Smooth muscle cell (in vitro differentiated cells): ENCODE measurements at regions not wholly inside any gene's neighbourhood (a gene's known extent, or its start where the extent isn't known, plus 50 kb on each side); places are given as distances from the start of the nearest gene placed in this dataset.

Experiments used
- DNase-seq: peaks from one replicate; lab custom pipeline; 2025; ENCODE audit not compliant: unreplicated experiment; lab: John Stamatoyannopoulos, UW
- H2AFZ ChIP-seq: fragments of 200-600 bp; sonication (generic); 2 replicates; pipeline ENCODE4 v1.6.0; 2016; ENCODE audit warnings: antibody characterized with exemption, low read depth, mild to moderate bottlenecking
- H3F3A ChIP-seq: fragments of 200-600 bp; sonication (generic); 2 replicates; pipeline ENCODE4 v1.6.0; 2017; ENCODE audit warnings: antibody characterized with exemption, low read depth
- H3K27ac ChIP-seq: fragments of 200-600 bp; sonication (generic); 2 replicates; pipeline ENCODE4 v1.5.1; 2016; ENCODE audit warnings: low read depth, mild to moderate bottlenecking
- H3K27me3 ChIP-seq: fragments of 200-600 bp; sonication (generic); 2 replicates; pipeline ENCODE4 v1.6.1; 2016; ENCODE audit warnings: low read depth, mild to moderate bottlenecking
- H3K36me3 ChIP-seq: fragments of 200-600 bp; sonication (generic); 2 replicates; pipeline ENCODE4 v1.5.1; 2016; ENCODE audit warnings: low read depth
- H3K4me1 ChIP-seq: fragments of 200-600 bp; sonication (generic); 2 replicates; pipeline ENCODE4 v1.5.1; 2016; ENCODE audit warnings: low read depth
- H3K4me2 ChIP-seq: fragments of 200-600 bp; sonication (generic); 2 replicates; pipeline ENCODE4 v1.6.0; 2016; ENCODE audit warnings: mild to moderate bottlenecking
- H3K4me3 ChIP-seq: fragments of 200-600 bp; sonication (generic); 2 replicates; pipeline ENCODE4 v1.5.1; 2016; ENCODE audit warnings: mild to moderate bottlenecking
- H3K79me2 ChIP-seq: fragments of 200-600 bp; sonication (generic); 2 replicates; pipeline ENCODE4 v1.6.0; 2016; ENCODE audit warnings: low read depth, mild to moderate bottlenecking
- H3K9ac ChIP-seq: fragments of 200-600 bp; sonication (generic); 2 replicates; pipeline ENCODE4 v1.6.0; 2016; ENCODE audit warnings: low read depth
- H3K9me3 ChIP-seq: fragments of 200-600 bp; sonication (generic); replicated peaks from 2 replicates; pipeline ENCODE4 v1.5.1; 2016; ENCODE audit warnings: low read depth
- H4K20me1 ChIP-seq: fragments of 200-600 bp; sonication (generic); 2 replicates; pipeline ENCODE4 v1.6.0; 2016; ENCODE audit warnings: low read depth
- WGBS: methylation state at CpG from one replicate; pipeline ENCODE4 v1.1.7; 2016; ENCODE audit warnings: low lambda C conversion rate; 5-methylcytosine and 5-hydroxymethylcytosine counted together
- TF ChIP-seq, protein P1 (sequence below): fragments of 200-600 bp; sonication (generic); IDR thresholded peaks from 2 replicates; pipeline ENCODE4 v1.5.1; 2017; ENCODE audit warnings: borderline replicate concordance, mild to moderate bottlenecking, antibody characterized with exemption; ENCODE audit not compliant: insufficient read depth, poor library complexity, severe bottlenecking

DNA sequence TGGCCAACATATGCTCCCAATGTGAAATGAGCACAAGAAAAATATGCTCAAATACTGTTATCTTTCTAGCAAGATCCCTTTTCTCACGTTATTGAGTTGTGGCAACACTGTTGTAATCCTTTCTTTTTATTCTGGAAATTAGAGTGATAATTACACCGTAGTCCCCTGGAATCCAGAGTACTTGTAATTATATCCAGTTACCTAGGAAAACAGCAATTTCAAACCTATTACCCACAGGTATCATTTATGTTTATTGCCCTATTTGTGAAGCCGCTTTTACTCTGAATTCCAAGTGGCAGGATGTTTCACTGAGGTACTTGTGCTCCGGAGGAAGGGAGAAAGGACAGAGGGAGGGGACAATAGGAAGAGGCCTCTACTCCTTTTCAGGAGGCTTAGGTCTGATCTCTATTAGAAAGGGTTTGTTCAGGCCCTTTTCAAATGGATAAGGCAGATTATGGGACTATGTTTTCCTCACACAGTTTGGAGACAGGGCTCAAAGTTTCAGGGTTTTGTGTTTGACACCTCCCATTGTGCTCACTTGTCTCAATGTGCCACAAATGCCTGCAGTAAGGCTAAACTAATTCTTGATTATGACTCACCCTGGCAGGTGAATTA is 646.6 kb downstream of the TUSC7 start:
- TF ChIP-seq, protein P1, sequence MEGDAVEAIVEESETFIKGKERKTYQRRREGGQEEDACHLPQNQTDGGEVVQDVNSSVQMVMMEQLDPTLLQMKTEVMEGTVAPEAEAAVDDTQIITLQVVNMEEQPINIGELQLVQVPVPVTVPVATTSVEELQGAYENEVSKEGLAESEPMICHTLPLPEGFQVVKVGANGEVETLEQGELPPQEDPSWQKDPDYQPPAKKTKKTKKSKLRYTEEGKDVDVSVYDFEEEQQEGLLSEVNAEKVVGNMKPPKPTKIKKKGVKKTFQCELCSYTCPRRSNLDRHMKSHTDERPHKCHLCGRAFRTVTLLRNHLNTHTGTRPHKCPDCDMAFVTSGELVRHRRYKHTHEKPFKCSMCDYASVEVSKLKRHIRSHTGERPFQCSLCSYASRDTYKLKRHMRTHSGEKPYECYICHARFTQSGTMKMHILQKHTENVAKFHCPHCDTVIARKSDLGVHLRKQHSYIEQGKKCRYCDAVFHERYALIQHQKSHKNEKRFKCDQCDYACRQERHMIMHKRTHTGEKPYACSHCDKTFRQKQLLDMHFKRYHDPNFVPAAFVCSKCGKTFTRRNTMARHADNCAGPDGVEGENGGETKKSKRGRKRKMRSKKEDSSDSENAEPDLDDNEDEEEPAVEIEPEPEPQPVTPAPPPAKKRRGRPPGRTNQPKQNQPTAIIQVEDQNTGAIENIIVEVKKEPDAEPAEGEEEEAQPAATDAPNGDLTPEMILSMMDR: no peak
- WGBS: 47% methylated on average over 4 of the region's 4 CpGs
- Histone ChIP-seq H3K4me3 (no peak overlapping the region), H3K27me3 (no peaks in the 10 kb centered on the region), H3K4me2 (no peak overlapping the region), H2AFZ (no peak overlapping the region), H3K36me3 (no peaks in the 10 kb centered on the region), H4K20me1 (no peaks in the 10 kb centered on the region), H3K4me1 (peaks cover 10% of the 10 kb centered on the region), H3F3A (no peaks in the 10 kb centered on the region), H3K27ac (no peak overlapping the region), H3K9ac (no peak overlapping the region), H3K79me2 (no peaks in the 10 kb centered on the region), H3K9me3 (no peaks in the 10 kb centered on the region)
- DNase-seq: no peak

DNA sequence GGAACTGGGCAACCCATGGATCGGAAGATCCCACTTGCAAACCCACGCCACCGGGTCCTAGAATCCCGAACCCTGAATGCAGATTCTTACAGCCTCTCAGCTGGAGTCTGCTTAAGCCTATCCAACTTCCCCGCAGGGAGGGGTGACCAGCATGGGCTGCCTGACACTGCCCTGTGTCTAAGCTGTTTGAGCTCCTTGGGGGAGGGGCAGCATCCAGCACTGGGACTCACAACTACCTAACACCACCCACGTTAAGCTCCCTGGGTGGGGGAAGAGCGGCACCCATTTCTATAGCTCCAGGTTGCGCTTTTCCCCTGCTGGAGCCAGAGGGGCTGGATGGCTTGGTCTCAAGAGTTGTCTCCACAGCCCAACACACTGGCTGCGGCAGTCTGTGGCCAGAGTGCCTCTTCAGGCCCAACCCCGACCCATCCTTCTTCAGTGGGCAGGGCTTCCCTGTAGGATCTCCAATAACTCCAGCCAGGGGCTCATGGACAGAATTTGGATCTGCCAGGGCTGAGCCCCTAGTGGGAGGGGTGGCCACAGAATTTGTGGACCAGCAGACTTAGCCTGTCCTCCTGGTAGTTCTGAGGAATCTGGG is 649.2 kb downstream of the TUSC7 start:
- Histone ChIP-seq H3K9me3 (peaks cover 1% of the 10 kb centered on the region), H3F3A (no peaks in the 10 kb centered on the region), H3K27me3 (no peaks in the 10 kb centered on the region), H3K79me2 (no peaks in the 10 kb centered on the region), H3K36me3 (no peaks in the 10 kb centered on the region), H2AFZ (no peak overlapping the region), H3K9ac (no peak overlapping the region), H3K4me3 (no peak overlapping the region), H4K20me1 (no peaks in the 10 kb centered on the region), H3K27ac (no peak overlapping the region), H3K4me1 (peaks cover 10% of the 10 kb centered on the region), H3K4me2 (no peak overlapping the region)
- 94% methylated on average over 10 of the region's 10 CpGs for WGBS
- TF ChIP-seq, protein P1: no peak
- DNase-seq: no peak

DNA sequence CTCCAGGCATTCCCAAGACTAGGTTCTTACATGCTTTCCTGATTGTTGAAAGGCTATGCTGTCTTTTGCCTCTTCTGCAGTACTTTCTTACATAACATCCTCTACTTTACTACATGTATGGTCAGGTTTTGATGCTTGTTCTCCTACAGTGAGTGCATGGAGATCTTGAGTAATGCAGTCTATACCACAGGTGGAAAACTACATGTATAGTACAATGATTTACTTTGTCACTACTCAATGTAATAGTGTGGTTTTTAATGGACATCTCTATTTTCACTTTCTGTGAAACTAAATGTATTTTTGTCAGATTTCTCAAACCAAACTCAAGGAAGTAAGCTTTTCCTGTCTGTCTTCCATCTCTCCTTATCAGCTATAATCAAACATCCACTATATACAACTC is 657.0 kb downstream of the TUSC7 start:
- Histone ChIP-seq H3K9ac (no peak overlapping the region), H3K4me2 (no peak overlapping the region), H2AFZ (no peak overlapping the region), H3K79me2 (no peaks in the 10 kb centered on the region), H3K4me3 (no peak overlapping the region), H3F3A (no peaks in the 10 kb centered on the region), H3K27me3 (no peaks in the 10 kb centered on the region), H3K9me3 (peaks cover 3% of the 10 kb centered on the region), H3K36me3 (no peaks in the 10 kb centered on the region), H3K4me1 (no peaks in the 10 kb centered on the region), H3K27ac (no peak overlapping the region), H4K20me1 (no peaks in the 10 kb centered on the region)
- TF ChIP-seq, protein P1: no peak
- no peak for DNase-seq

- WGBS: 83% methylated on average over 3 of the region's 3 CpGs
- H3K9me3 ChIP-seq: peaks cover 3% of the 10 kb centered on the region
- TF ChIP-seq, protein P1: no peak
These were observed 658.3 kb downstream of the TUSC7 start for GRCh38 chr3:117367861-117368260.

More at GRCh38 chr3:117367861-117368260, 658.3 kb downstream of the TUSC7 start:
- no peaks in the 10 kb centered on the region for H3K27me3 ChIP-seq
- no peak for DNase-seq
- H3K79me2 ChIP-seq: no peaks in the 10 kb centered on the region
- H2AFZ ChIP-seq: no peak overlapping the region
- H3K4me3 ChIP-seq: no peak overlapping the region
- no peaks in the 10 kb centered on the region for H3K4me1 ChIP-seq
- H3K36me3 ChIP-seq: no peaks in the 10 kb centered on the region
- H4K20me1 ChIP-seq: no peaks in the 10 kb centered on the region
- no peak overlapping the region for H3K9ac ChIP-seq
- H3F3A ChIP-seq: no peaks in the 10 kb centered on the region
- H3K4me2 ChIP-seq: no peak overlapping the region
- H3K27ac ChIP-seq: no peak overlapping the region
